Tibial nerve (tissue), 4 donors: ENCODE measurements at regions not wholly inside any gene's neighbourhood (a gene's known extent, or its start where the extent isn't known, plus 50 kb on each side); places are given as distances from the start of the nearest gene placed in this dataset.

Experiments
- EP300 ChIP-seq, 2 donors: sonication (generic); formaldehyde crosslinking; IDR thresholded peaks; one replicate each; pipeline ENCODE4 v1.6.1; 2017; ENCODE audit warnings: antibody characterized with exemption in 2 of 2, mild to moderate bottlenecking in 1 of 2
- POLR2A ChIP-seq, 2 donors: fragments of 450-650 bp; IDR thresholded peaks; one replicate each; pipeline ENCODE4 v1.6.1; 2017; ENCODE audit warnings: antibody characterized with exemption in 2 of 2, mild to moderate bottlenecking in 2 of 2, moderate library complexity in 2 of 2
- TF ChIP-seq, protein P1 (sequence below), 5 experiments: fragments of 200-600 bp in 3 of 5; fragments of 450-650 bp in 2 of 5; sonication (generic) in 3 of 5; IDR thresholded peaks; one replicate each; pipeline ENCODE4 v1.5.1; 2016 to 2019; ENCODE audit warnings: antibody characterized with exemption in 5 of 5, mild to moderate bottlenecking in 3 of 5, moderate library complexity in 2 of 5

- TF ChIP-seq, protein P1, sequence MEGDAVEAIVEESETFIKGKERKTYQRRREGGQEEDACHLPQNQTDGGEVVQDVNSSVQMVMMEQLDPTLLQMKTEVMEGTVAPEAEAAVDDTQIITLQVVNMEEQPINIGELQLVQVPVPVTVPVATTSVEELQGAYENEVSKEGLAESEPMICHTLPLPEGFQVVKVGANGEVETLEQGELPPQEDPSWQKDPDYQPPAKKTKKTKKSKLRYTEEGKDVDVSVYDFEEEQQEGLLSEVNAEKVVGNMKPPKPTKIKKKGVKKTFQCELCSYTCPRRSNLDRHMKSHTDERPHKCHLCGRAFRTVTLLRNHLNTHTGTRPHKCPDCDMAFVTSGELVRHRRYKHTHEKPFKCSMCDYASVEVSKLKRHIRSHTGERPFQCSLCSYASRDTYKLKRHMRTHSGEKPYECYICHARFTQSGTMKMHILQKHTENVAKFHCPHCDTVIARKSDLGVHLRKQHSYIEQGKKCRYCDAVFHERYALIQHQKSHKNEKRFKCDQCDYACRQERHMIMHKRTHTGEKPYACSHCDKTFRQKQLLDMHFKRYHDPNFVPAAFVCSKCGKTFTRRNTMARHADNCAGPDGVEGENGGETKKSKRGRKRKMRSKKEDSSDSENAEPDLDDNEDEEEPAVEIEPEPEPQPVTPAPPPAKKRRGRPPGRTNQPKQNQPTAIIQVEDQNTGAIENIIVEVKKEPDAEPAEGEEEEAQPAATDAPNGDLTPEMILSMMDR (IDR thresholded peaks at IDR 0.05), result peak in 2 of 5 experiments; percentile 6 to 12
- TF ChIP-seq EP300 (IDR thresholded peaks at IDR 0.05) (no peak), POLR2A (IDR thresholded peaks at IDR 0.05) (no peak)
Observed at GRCh38 chr21:20443558-20444155, 554.6 kb upstream of the NCAM2 start.
